ENCODE measurements at regions not wholly inside any gene's neighbourhood (a gene's known extent, or its start where the extent isn't known, plus 50 kb on each side); places are given as distances from the start of the nearest gene placed in this dataset.

GRCh38 chr15:87728998-87729397 lies 527.5 kb downstream of the NTRK3 start (continued):
- TF ChIP-seq ATF3 (IDR thresholded peaks at IDR 0.05), result no peak
- no peak for TF ChIP-seq SRF (IDR thresholded peaks at IDR 0.05; ENCODE audit: low read depth)
- no peak for TF ChIP-seq CBX3 (IDR thresholded peaks at IDR 0.05; ENCODE audit: low read depth)
- TF ChIP-seq SP1 (IDR thresholded peaks at IDR 0.05; ENCODE audit: low read depth), result no peak
- no peak for TF ChIP-seq MAX (IDR thresholded peaks at IDR 0.05)
- TF ChIP-seq CEBPB (IDR thresholded peaks at IDR 0.05; ENCODE audit: low read depth), result no peak
- no peak for TF ChIP-seq ZNF274 (IDR thresholded peaks at IDR 0.05; ENCODE audit: low read depth, low read length)

GRCh38 chr15:87727073-87727472 lies 529.5 kb downstream of the NTRK3 start:
- Histone ChIP-seq H2AFZ (ENCODE audit: low read depth, low read length, poor library complexity, severe bottlenecking) (no peak overlapping the region), H3K79me2 (ENCODE audit: insufficient read depth, low read length) (no peaks in the 10 kb centered on the region), H3K9me2 (ENCODE audit: insufficient read depth) (no peaks in the 10 kb centered on the region), H3K4me2 (ENCODE audit: low read length) (no peak overlapping the region), H3K27ac (ENCODE audit: low read depth, low read length) (no peak overlapping the region), H3K27me3 (ENCODE audit: insufficient read depth, low read length) (no peaks in the 10 kb centered on the region), H3K9me3 (ENCODE audit: control insufficient read depth in 1 of 2, insufficient read depth in 1 of 2, low read depth in 1 of 2, low read length in 2 of 2) (peaks cover 10 to 38% of the 10 kb centered on the region in 2 experiments; a peak in 2 of 4 replicates), H3K36me3 (ENCODE audit: control insufficient read depth in 1 of 2, insufficient read depth in 2 of 2, low read length in 2 of 2) (no peaks in the 10 kb centered on the region), H3K4me1 (ENCODE audit: control insufficient read depth in 1 of 2, insufficient read depth in 2 of 2, low read length in 2 of 2) (no peaks in the 10 kb centered on the region), H3K4me3 (replicated peaks in 1 of 2; ENCODE audit: low read depth in 1 of 2, low read length in 2 of 2) (no peak overlapping the region), H3K9ac (ENCODE audit: low read length) (no peak overlapping the region), H4K20me1 (ENCODE audit: insufficient read depth) (no peaks in the 10 kb centered on the region)
- BruUV-seq (replicated peaks), result no TSS peak
- DNase-seq (ENCODE audit: low read depth, low spot score), result no peak
- intact Hi-C loops (cut with micrococcal nuclease), result no loop called here
- ChIA-PET RAD21 (ENCODE audit: low non-redundant PET in 1 of 2, low total read pairs in 2 of 2, uncharacterized antibody in 2 of 2, unreplicated experiment in 2 of 2) (no interaction called here), POLR2A (no interaction called here), CTCF (no interaction called here)
- TF ChIP-seq CBX3 (IDR thresholded peaks at IDR 0.05; ENCODE audit: low read depth) (no peak), SRF (IDR thresholded peaks at IDR 0.05; ENCODE audit: low read depth) (no peak), FOSL1 (IDR thresholded peaks at IDR 0.05; ENCODE audit: low read depth) (no peak), YY1 (IDR thresholded peaks at IDR 0.05; ENCODE audit: extremely low read depth, insufficient replicate concordance, low read depth, low read length) (no peak), ZBTB33 (IDR thresholded peaks at IDR 0.05; ENCODE audit: extremely low read depth, insufficient replicate concordance, low read length) (no peak), REST (IDR thresholded peaks at IDR 0.05; ENCODE audit: low read depth) (no peak), CTCF (IDR thresholded peaks at IDR 0.05 in 2 of 3, conservative IDR thresholded peaks at IDR 0.05 in 1 of 3; ENCODE audit: borderline replicate concordance in 1 of 3, insufficient read depth in 1 of 3, low read depth in 2 of 3, low read length in 2 of 3) (no peak), TCF7L2 (IDR thresholded peaks at IDR 0.05; ENCODE audit: borderline replicate concordance, extremely low read depth, insufficient read depth, insufficient read length) (no peak), RAD21 (IDR thresholded peaks at IDR 0.05; ENCODE audit: low read depth) (no peak)
- no peak for ATAC-seq
